Medulla oblongata (tissue), 1 donor: ENCODE measurements at regions not wholly inside any gene's neighbourhood (a gene's known extent, or its start where the extent isn't known, plus 50 kb on each side); places are given as distances from the start of the nearest gene placed in this dataset.
"Not testable (repeated sequence)": the region's sequence is repeated elsewhere in the genome, so short reads cannot be mapped to it uniquely, and the experiment has no call there.

ENCODE experiments used
- DNase-seq: peaks from one replicate; pipeline ENCODE4 v3.0.0-alpha.2; 2015; ENCODE audit errors: extremely low spot score

DNA sequence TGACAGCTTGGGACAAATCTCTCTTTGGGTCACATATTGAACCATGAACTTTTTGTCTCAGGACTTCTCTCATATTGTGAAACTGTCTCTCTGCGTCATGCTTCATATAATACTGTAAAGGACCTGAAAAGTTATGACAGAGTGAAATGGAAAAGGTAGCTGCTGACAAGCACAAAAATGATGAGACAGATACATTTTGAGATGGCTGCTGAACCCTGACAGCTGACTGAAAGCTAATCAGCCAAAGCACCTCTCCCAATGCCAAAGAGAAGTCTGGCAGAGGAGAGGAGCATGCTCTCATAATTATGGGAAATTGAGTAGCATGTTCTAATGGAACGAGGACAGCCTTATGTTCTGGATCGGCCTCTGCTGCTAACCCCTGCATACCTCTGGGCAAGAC is 873.4 kb upstream of the ADGRL3 start:
- DNase-seq: no peak

DNA sequence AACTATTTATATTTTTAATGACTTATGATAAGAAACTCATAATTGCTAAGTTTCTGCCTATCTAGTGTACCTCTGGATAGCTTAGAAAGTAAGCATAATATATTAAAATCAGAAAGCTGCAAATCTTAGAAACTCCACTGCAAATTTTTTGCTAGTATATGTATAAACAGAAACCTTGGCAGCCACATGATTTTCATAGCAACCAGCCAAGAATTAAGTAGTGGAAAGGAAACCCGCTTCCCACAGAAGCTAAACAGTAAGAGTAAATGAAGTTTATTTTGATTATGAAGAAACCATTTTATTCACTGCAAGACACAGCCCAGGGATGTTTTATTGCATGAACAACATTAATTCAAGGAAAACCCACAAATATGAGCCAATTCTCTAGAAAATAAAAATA is 872.5 kb upstream of the ADGRL3 start:
- no peak for DNase-seq

DNA sequence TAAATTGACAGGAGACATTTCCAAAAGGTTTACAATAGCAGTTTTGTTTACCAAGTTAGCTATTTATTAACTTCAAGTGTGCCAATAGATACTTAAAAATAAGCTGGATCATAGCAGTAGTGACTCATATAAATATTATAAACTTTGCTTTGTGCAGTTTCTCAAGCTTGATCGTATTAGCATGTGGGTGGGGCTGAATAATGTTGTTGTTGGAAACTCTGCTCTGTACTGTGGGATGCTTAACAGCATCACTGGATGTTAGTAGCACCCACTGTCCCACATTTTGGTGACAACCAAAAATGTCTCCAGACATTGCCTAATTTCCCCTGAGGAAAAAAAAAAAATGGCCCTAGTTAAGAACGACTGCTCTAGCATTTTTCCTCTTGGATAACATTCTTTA is 855.2 kb upstream of the ADGRL3 start:
- DNase-seq: no peak

DNA sequence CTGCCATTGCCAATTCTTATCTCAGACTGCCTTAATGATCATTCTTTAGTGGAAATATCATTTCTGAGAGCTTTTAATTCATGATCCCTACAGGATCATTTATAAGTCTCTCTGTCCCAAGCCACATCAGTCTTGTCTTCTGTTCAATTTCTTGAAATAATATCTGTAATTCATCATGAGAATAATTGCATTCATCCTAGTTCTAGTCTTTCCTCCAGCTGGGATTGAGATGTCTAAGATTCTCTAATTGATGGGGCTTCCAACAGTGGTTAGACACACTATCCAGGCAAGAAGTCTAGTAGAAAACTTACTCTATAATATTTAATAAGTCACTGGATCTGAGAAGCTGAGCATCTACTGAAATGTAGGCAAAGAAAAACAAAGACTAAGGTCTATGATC is 854.7 kb upstream of the ADGRL3 start:
- no peak for DNase-seq

DNA sequence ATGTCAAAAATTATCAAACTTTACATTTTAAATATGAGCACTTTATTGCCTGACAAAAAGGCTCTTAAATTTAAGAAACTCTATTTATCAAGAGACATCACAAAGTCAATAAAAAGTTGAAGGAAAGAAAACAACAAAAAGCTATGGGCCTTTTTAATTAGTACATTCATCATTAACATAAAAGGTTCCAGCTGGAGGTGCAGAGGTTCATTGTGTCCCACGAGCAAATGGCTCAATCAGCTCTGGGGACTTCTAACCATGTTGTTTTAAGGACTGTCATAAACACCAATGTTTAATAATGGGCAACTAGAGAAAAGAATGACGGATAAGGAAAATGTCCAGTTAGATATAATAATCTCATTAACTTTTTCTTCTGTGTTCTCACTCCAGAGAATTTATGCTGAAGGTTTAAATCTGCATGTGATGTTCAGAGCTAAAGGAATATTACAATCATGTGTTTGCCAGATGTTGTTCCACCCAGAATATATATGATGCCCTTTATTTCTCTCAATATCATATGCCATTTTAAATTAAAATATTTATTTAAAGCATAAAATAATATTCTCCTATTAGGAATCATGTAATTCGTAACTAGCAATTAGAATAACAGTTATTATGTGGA is 840.3 kb upstream of the ADGRL3 start:
- DNase-seq: no peak

DNA sequence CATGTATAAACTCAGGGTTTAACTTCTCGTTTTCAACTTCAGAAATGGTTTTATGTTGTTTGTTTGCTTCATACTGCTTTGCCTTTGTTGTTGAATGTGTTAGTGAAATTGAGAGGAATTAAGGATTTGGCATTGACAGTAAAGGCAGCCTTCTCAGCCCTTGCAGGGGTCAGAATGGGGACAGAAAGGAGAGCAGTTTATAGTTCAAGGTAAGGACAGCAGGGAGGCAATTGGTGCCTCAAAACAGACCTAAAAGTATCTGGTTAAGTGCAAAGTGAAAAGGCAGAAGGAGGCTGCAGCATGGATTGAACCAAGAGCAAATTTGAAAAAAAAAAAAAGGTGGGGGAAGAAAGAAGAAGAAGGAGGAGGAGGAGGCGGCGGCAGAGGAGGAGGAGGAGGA is 835.0 kb upstream of the ADGRL3 start:
- DNase-seq: no peak

DNA sequence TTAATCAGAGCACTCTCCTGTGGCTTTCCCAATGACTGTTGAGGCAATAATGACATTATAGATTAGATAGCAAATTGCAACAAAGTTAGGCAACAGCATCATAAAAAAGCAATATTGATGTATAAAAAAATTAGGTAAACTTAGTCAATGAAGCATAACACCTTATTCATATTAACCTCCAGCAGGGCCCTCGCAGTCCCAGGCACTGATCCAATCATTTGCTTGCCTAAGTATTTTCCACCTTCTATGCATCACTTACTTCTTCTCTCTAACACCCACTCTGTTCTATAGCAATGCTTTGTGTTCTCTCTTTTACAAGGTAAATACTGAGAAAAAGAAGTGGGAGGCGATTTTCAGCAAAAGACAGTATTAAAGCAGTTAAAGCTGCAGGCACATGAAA is 833.5 kb upstream of the ADGRL3 start:
- no peak for DNase-seq

DNA sequence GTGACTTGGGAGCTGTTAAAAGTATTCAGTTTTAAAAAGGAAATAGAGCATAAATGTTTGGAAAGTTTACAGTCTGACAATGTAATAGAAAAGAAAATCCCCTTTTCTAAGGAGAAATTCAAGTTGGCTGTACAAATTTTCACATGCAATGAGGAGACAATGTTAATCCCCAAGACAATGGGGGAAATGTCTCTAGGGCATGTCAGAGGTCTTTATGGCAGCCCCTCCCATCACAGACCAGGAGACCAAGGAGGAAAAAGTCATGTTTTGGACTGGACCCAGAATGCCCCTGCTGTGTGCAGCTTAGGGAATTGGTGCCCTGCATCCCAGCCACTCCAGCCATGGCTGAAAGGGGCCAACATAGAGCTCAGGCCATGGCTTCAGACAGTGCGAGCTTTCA is 831.1 kb upstream of the ADGRL3 start:
- DNase-seq: no peak

DNA sequence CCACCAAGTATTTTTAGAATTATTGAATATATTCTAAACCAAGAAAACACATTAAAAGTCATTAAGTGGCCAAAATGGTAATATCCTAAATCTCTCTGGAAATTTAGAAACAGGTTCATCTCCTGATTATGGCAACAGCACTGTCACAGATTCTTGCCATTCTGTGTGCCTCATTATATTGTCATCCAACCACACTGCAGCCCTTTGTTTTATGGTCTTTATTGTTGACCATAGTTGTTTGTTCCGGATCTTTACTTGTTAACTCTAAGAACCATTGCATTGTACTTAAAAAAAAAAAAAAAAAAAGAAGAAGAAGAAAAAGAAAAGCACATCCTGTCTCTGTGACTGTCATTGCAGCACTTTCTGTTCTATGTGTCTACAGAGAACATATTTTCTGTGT is 822.1 kb upstream of the ADGRL3 start:
- DNase-seq: no peak

DNA sequence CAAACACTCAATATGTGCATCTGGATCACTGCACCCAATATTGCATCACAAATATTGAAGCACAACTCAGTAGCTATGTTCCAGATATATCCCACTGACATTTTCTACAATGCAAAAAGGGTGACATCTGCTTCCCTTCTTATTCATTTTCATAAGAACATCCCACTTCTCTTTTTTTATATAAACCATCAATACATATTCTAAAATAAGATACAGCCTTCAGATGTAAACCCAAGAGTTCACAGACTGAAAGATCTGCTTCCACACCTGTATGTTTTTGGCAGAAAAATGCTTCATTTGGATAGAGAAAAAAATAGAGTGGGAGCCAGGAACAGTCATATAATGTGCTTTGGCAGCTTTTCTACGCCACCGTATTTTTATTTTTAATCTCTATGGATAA is 815.6 kb upstream of the ADGRL3 start:
- no peak for DNase-seq

DNA sequence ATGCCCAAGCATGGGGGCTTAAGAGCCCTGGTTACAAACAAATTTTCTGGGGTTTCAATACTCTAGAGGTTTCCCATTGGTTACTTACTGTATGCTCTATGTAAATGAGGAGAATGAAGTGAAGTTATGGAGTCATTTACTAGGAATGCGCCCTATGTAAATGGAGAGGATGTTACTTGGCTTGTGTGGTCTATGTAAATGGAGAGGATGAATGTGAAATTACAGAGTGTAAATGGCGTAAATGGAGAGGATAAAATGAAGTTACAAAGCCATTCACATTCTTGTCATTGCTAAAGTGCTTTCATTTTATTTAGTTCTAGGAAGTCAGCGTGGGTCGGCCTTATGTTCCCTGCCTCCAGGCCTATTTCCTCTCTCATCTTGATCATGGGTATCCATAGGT is 810.5 kb upstream of the ADGRL3 start:
- no peak for DNase-seq

DNA sequence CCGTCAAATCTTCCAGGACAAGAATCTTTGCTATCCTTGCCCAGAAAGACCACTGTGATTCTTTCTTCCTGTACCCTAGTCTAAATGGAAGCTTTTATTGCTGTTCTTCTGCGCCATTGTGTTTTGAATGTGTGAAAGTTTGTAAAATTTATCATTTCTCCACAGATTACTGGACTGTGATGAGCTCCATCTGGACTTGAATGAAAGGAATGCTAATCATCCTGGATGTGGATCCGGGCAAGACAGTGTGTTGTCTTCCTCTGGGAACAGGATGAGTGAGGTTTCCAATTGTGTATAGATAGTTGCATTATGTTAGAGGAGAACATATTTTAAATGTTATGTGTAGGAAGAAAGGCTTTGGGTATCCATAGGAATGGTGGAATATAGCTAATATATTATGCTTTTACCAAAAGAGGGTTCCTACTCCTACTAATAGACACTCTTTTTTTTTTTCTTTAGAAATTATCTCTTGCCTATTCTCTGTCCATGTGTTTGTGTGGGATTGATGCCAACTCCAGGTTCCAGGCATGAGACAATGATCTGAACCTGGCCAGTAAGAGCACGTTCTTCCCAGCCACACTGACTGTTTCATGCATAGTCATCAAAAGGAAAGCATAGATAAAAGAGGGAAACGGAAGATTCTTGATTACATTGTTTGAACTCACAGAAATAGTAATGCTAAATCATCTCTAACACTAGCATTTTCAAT is 803.6 kb upstream of the ADGRL3 start:
- DNase-seq: no peak

DNA sequence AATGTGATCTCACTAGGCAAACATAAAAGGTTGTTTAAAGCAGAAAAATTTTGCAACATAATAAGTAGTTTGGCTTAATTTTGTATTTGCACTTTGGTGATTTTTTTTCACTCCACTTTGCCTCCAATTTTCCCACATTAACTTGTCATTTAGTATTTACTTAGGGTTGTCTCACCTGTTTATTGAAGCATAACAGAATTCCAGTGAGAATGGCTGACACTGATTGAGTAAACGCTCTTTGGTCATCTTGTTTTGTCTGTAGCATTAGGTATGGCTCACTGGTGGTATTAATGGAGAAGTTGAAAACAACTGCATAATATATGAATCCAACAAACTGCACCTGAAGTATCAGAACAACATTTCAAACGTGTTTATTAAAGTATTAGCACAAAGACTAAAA is 799.5 kb upstream of the ADGRL3 start:
- no peak for DNase-seq

DNA sequence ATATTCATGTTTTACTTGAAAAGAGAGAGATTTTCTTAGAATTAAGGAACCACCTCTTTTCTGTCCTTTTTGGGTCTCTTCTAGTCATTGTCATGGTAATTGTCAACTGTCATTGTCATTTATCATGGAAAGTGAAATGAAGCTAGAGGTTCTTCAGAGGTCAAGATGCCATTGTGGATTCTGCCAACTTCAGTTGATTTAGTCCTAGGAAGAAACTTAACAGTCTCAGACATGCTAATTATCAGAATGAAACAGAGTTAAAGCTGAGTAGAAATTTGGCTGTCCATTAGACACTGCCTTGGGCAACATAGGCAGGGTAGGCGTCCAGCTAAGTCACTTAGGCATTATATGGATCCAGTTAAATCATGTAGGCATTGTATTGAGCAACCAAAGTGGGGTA is 796.1 kb upstream of the ADGRL3 start:
- DNase-seq: no peak

DNA sequence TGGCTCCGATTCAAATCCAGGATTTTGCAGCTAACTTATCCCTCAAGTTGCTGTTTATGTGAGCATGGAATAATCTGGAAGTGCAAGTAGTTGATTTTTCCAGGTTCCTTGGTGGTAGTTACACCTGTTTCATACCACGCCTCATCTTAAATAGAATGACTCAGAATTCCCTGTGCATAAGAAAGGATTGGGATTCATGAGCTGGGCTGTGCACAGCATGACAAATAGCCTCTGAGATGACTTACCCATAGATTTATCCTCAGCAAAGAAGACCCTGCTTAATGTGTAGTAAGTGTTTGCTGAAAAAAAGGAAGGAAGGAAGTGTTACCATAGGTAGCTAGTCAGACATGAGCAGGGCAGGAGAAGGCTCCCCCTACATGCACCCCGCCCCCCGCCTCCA is 777.7 kb upstream of the ADGRL3 start:
- no peak for DNase-seq

DNA sequence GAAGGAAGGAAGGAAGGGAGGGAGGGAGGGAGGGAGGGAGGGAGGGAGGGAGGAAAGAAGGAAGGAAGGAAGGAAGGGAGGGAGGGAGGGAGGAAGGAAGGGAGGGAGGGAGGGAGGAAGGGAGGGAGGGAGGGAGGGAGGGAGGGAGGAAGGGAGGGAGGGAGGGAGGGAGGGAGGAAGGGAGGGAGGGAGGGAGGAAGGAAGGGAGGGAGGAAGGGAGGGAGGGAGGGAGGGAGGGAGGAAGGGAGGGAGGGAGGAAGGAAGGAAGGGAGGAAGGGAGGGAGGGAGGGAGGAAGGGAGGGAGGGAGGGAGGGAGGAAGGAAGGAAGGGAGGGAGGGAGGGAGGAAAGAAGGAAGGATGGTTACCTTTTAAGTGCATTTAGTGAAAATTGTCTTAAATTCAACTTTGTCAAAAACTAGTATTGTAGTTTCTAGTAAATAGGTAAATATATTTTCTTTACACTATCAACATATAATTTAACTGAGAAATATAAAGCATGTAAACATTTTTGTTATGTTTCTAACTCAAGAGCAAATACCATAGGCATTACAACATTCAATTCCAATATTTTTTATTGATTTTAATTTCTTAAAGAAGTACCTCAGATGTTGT is 776.4 kb upstream of the ADGRL3 start:
- DNase-seq: not testable (repeated sequence)

DNA sequence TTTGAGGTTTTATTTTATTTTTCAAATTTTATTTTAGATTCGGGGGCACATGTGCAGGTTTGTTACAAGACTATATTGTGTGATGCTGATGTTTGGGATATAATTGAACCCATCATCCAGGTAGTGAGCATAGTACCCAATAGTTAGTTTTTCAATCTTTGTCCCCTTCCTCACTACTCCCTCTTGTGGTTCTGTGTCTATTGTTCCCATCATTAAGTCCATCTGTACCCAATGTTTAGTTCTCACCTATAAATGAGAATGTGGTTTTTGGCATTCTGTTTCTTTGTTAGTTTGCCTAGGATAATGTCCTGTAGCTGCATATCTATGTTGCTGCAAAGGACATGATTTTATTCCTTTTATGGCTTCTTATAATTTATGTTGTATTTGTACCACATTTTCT is 767.2 kb upstream of the ADGRL3 start:
- DNase-seq: no peak

DNA sequence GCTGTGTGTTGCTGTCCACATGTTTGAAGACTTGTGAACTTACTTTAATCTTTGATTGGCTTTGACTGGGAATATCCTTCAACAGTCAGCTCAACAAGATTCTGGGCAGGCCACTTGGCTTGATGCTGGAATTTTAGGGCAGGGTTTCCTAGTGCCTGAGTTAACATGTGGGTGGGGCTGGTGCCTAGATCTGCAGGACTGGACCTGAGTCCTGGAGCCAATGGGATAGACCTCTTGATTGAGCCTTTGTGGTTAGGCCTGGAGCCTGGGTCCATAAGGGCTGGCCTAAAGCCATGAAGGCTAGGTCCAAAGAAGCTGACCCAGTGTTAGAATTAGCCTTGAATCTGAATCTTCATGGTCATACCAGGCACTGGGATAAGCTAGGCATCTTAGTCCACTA is 757.1 kb upstream of the ADGRL3 start:
- no peak for DNase-seq

DNA sequence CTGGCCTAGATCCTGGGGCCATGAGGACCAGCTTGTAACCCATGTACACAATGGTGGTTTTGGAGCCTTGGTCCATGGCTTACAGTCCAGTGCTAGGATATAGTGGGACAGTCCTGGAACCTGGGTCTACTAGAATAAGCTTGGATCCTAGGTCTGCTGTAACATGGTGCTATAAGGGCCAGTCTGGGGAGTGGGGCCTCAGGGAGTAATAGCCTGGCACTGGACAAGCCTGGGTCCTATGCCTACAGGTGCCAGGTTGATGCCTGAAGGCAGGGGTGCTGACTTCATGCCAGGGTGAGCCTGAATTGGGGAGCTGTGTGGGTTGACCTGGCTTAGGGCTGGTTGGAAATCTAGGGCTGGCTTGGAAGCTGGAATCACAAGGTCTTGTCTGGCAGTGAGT is 756.3 kb upstream of the ADGRL3 start:
- DNase-seq: no peak

DNA sequence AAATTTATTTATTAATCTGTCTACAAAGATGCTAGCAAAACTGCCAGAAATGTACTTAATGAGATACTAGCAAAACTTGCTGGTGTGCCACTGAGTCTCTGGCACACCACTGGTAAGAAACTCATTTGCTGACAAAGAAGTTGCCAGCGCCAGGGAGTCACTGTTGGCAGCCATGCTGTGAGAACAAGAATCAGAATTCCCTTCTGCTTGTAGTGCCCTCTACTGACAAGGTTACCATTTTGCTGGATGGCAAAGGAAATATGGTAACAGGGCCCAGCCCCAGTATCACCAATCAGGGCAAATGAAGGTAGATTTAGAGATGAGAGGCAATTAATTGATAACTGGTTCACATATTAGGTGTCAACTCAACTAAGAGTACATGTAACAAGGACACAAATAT is 750.1 kb upstream of the ADGRL3 start:
- no peak for DNase-seq

DNA sequence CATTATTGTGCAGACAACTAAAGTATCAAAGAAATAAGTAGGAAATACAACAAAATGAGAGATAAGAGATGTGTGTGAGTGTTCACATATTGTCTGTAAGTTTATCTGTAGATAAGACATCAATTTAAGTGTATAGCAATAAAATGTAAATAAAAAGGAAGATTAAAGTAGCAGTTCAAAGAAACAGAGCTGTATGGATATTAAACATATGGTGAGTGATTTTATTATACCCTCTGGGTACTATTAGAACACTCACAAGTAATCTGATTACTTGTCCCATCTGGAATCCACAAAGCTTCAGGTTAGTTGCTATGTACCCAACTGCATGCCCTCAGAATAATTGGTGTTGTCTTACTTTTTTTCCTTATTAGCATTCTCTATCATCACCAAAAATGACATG is 747.9 kb upstream of the ADGRL3 start:
- no peak for DNase-seq

DNA sequence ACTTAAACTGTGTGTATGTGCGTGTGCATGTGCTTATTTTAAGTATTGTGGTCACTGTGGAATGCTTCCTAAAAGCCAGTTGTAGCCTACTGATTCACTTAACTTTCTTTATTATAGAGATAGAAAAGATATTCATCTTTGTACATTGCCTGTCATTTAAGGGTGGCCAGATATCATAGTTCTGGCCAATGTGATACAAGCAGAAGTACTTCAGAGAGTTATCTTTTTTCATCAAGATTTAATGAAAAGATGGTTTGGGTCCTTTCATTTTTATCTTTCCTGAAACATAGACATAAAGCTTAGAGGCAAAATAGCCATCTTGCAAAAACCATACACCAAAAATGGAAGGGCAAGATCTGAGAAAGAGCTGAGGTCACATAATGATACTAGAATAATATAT is 744.7 kb upstream of the ADGRL3 start:
- DNase-seq: no peak

DNA sequence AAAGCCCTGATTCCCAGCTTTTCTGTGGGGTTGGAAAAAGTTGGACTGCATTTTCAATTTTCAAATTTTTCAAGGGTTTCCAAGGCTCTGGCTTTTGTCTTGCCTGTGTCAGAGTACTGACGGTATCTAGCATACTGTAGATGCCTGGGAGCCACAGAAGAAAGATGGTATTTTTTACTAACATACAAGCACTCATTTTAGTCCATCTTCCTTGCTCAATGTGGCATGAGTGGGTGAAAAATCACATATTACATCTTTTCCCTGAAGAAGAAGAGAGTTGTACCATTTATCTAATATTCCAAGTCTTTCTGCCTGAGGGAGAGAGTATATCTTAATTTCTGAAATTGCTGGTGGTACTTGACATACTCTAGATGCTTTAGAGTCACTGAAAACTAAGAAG is 738.6 kb upstream of the ADGRL3 start:
- DNase-seq: no peak
